GM23338 (cell line): ENCODE measurements at regions not wholly inside any gene's neighbourhood (a gene's known extent, or its start where the extent isn't known, plus 50 kb on each side); places are given as distances from the start of the nearest gene placed in this dataset.

Experiments
- CREB1 ChIP-seq: fragments of 250-450 bp; sonication (Bioruptor Pico); IDR thresholded peaks from 2 replicates; pipeline ENCODE4 v1.5.0; 2020; ENCODE audit warnings: low read depth, mild to moderate bottlenecking, moderate library complexity
- NANOG ChIP-seq: IDR thresholded peaks from 2 replicates; pipeline ENCODE4 v1.6.1; 2016; ENCODE audit warnings: antibody characterized with exemption, borderline replicate concordance
- POLR2AphosphoS5 ChIP-seq: IDR thresholded peaks from 2 replicates; pipeline ENCODE4 v1.6.1; 2016; ENCODE audit warnings: antibody characterized with exemption, low read depth
- ZNF331 ChIP-seq: fragments of 250-450 bp; sonication (Bioruptor Pico); IDR thresholded peaks from 2 replicates; pipeline ENCODE4 v1.5.0; 2020; ENCODE audit warnings: low read depth, mild to moderate bottlenecking, moderate library complexity
- TF ChIP-seq, protein P1 (sequence below): fragments of 250-450 bp; sonication (Bioruptor Pico); IDR thresholded peaks from 2 replicates; pipeline ENCODE4 v1.5.0; 2020; ENCODE audit warnings: mild to moderate bottlenecking, moderate library complexity
- TF ChIP-seq, protein P2 (sequence below), 2 experiments: fragments of 200-600 bp in 1 of 2; sonication (generic) in 1 of 2; conservative IDR thresholded peaks; 2 replicates each; pipeline versions ENCODE4 v1.5.1 to v1.6.1; 2016 to 2017; ENCODE audit warnings: antibody characterized with exemption in 2 of 2, low read depth in 2 of 2, mild to moderate bottlenecking in 2 of 2, moderate library complexity in 1 of 2
- TF ChIP-seq, protein P3 (sequence below): IDR thresholded peaks from one replicate; pipeline ENCODE4 v1.6.1; 2018; ENCODE audit warnings: antibody characterized with exemption; ENCODE audit not compliant: unreplicated experiment

DNA sequence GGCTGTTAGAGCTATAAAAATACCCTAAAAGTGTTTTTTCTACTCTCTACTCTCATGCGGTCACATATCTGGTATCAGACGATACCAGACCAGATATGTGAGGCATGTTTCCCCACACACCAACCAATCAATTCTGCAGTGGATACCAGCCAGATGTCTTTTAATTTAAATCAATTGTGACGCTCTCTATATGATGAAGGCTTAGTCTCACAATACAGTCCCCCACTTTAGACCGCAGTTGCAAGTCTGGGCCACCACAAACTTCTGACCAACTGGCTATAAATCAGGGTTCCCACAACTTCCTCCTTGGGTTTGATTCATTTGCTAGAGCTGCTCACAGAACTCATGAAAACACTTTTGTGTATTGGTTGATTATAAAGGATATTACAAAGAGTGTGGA, 586.1 kb upstream of the ZP4 start (continued):
- TF ChIP-seq, protein P1, sequence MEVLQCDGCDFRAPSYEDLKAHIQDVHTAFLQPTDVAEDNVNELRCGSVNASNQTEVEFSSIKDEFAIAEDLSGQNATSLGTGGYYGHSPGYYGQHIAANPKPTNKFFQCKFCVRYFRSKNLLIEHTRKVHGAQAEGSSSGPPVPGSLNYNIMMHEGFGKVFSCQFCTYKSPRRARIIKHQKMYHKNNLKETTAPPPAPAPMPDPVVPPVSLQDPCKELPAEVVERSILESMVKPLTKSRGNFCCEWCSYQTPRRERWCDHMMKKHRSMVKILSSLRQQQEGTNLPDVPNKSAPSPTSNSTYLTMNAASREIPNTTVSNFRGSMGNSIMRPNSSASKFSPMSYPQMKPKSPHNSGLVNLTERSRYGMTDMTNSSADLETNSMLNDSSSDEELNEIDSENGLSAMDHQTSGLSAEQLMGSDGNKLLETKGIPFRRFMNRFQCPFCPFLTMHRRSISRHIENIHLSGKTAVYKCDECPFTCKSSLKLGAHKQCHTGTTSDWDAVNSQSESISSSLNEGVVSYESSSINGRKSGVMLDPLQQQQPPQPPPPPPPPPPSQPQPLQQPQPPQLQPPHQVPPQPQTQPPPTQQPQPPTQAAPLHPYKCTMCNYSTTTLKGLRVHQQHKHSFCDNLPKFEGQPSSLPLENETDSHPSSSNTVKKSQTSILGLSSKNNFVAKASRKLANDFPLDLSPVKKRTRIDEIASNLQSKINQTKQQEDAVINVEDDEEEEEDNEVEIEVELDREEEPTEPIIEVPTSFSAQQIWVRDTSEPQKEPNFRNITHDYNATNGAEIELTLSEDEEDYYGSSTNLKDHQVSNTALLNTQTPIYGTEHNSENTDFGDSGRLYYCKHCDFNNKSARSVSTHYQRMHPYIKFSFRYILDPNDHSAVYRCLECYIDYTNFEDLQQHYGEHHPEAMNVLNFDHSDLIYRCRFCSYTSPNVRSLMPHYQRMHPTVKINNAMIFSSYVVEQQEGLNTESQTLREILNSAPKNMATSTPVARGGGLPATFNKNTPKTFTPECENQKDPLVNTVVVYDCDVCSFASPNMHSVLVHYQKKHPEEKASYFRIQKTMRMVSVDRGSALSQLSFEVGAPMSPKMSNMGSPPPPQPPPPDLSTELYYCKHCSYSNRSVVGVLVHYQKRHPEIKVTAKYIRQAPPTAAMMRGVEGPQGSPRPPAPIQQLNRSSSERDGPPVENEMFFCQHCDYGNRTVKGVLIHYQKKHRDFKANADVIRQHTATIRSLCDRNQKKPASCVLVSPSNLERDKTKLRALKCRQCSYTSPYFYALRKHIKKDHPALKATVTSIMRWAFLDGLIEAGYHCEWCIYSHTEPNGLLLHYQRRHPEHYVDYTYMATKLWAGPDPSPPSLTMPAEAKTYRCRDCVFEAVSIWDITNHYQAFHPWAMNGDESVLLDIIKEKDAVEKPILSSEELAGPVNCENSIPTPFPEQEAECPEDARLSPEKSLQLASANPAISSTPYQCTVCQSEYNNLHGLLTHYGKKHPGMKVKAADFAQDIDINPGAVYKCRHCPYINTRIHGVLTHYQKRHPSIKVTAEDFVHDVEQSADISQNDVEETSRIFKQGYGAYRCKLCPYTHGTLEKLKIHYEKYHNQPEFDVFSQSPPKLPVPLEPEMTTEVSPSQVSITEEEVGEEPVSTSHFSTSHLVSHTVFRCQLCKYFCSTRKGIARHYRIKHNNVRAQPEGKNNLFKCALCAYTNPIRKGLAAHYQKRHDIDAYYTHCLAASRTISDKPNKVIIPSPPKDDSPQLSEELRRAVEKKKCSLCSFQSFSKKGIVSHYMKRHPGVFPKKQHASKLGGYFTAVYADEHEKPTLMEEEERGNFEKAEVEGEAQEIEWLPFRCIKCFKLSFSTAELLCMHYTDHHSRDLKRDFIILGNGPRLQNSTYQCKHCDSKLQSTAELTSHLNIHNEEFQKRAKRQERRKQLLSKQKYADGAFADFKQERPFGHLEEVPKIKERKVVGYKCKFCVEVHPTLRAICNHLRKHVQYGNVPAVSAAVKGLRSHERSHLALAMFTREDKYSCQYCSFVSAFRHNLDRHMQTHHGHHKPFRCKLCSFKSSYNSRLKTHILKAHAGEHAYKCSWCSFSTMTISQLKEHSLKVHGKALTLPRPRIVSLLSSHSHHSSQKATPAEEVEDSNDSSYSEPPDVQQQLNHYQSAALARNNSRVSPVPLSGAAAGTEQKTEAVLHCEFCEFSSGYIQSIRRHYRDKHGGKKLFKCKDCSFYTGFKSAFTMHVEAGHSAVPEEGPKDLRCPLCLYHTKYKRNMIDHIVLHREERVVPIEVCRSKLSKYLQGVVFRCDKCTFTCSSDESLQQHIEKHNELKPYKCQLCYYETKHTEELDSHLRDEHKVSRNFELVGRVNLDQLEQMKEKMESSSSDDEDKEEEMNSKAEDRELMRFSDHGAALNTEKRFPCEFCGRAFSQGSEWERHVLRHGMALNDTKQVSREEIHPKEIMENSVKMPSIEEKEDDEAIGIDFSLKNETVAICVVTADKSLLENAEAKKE (CRISPR knock-in tag), result no peak
- no peak for TF ChIP-seq NANOG
- TF ChIP-seq, protein P2, sequence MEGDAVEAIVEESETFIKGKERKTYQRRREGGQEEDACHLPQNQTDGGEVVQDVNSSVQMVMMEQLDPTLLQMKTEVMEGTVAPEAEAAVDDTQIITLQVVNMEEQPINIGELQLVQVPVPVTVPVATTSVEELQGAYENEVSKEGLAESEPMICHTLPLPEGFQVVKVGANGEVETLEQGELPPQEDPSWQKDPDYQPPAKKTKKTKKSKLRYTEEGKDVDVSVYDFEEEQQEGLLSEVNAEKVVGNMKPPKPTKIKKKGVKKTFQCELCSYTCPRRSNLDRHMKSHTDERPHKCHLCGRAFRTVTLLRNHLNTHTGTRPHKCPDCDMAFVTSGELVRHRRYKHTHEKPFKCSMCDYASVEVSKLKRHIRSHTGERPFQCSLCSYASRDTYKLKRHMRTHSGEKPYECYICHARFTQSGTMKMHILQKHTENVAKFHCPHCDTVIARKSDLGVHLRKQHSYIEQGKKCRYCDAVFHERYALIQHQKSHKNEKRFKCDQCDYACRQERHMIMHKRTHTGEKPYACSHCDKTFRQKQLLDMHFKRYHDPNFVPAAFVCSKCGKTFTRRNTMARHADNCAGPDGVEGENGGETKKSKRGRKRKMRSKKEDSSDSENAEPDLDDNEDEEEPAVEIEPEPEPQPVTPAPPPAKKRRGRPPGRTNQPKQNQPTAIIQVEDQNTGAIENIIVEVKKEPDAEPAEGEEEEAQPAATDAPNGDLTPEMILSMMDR (conservative IDR thresholded peaks at IDR 0.05; ENCODE audit: low read depth in 2 of 2), result no peak
- no peak for TF ChIP-seq POLR2AphosphoS5
- TF ChIP-seq, protein P3, sequence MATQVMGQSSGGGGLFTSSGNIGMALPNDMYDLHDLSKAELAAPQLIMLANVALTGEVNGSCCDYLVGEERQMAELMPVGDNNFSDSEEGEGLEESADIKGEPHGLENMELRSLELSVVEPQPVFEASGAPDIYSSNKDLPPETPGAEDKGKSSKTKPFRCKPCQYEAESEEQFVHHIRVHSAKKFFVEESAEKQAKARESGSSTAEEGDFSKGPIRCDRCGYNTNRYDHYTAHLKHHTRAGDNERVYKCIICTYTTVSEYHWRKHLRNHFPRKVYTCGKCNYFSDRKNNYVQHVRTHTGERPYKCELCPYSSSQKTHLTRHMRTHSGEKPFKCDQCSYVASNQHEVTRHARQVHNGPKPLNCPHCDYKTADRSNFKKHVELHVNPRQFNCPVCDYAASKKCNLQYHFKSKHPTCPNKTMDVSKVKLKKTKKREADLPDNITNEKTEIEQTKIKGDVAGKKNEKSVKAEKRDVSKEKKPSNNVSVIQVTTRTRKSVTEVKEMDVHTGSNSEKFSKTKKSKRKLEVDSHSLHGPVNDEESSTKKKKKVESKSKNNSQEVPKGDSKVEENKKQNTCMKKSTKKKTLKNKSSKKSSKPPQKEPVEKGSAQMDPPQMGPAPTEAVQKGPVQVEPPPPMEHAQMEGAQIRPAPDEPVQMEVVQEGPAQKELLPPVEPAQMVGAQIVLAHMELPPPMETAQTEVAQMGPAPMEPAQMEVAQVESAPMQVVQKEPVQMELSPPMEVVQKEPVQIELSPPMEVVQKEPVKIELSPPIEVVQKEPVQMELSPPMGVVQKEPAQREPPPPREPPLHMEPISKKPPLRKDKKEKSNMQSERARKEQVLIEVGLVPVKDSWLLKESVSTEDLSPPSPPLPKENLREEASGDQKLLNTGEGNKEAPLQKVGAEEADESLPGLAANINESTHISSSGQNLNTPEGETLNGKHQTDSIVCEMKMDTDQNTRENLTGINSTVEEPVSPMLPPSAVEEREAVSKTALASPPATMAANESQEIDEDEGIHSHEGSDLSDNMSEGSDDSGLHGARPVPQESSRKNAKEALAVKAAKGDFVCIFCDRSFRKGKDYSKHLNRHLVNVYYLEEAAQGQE, result no peak
- TF ChIP-seq ZNF331 (CRISPR knock-in tag), result no peak
- TF ChIP-seq CREB1, result no peak
